ENCODE measurements at regions not wholly inside any gene's neighbourhood (a gene's known extent, or its start where the extent isn't known, plus 50 kb on each side); places are given as distances from the start of the nearest gene placed in this dataset.

DNA sequence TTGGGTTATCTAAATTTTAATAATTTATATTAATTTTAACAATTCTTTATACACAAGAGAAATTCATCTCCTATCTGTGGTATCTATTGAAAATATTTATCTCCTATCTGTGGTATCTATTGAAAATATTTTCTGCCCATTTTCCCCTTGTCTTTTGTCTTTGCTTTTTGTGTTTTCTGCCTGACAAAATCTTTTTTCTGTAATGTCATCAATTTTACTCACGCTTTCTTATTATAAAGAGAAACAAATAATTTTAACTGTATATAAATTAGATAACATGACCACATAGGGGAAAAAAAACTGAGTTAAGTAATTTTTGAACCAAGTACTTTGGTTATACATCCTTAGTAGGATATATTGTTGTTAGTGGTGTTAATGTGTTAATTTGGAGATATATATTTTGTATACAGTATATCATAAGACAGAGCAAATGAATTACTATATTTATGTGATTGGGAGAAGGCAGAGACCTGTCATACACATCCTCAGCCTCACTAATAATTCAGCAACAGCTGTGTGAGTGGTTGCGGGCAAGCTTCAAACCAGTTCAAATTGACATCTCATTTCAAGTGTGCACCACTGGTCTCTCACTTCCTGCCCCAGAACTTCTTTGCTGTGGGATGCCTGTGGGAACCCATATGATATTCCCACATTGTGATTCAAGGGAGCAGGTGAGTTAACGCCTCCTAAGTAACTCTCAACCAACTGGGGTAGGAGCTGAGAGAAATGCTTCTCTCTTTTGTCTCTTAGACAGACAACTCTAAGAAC is 292.4 kb downstream of the SP3 start:
- Histone ChIP-seq H3K27ac (no peak overlapping the region), H3K36me3 (no peaks in the 10 kb centered on the region), H3K4me1 (ENCODE audit: control insufficient read depth in 1 of 2, insufficient read depth in 1 of 2, low read depth in 1 of 2, low read length in 1 of 2) (peaks cover 0 to 3% of the 10 kb centered on the region in 2 experiments), H3K9me3 (no peaks in the 10 kb centered on the region), H3K27me3 (peaks cover 25% of the 10 kb centered on the region), H3K4me3 (ENCODE audit: low read depth in 1 of 2, low read length in 1 of 2) (no peak overlapping the region)
- TF ChIP-seq, protein P1, sequence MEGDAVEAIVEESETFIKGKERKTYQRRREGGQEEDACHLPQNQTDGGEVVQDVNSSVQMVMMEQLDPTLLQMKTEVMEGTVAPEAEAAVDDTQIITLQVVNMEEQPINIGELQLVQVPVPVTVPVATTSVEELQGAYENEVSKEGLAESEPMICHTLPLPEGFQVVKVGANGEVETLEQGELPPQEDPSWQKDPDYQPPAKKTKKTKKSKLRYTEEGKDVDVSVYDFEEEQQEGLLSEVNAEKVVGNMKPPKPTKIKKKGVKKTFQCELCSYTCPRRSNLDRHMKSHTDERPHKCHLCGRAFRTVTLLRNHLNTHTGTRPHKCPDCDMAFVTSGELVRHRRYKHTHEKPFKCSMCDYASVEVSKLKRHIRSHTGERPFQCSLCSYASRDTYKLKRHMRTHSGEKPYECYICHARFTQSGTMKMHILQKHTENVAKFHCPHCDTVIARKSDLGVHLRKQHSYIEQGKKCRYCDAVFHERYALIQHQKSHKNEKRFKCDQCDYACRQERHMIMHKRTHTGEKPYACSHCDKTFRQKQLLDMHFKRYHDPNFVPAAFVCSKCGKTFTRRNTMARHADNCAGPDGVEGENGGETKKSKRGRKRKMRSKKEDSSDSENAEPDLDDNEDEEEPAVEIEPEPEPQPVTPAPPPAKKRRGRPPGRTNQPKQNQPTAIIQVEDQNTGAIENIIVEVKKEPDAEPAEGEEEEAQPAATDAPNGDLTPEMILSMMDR (IDR thresholded peaks at IDR 0.05) = no peak

DNA sequence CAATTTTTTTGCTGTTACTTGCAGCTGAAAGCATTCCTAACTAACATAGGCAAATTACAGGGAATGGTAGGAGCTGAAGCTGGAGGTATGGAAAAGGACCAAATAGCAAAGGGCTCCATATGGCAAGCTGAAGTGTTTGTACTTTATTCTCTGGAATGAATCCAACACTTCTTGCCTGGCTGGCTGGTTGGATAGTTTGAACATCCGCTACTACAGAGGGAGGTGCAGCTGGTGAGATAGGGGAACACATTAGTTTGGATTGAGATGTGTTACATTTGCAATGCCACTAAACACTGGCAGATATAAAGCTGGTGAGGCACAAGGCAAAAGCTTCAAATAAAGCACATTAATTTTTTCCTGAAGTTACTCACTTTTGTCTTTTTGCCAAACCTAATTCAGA is 291.5 kb downstream of the SP3 start:
- peaks cover 0 to 3% of the 10 kb centered on the region in 2 experiments for H3K4me1 ChIP-seq (ENCODE audit: control insufficient read depth in 1 of 2, insufficient read depth in 1 of 2, low read depth in 1 of 2, low read length in 1 of 2)
- TF ChIP-seq, protein P1 (IDR thresholded peaks at IDR 0.05) = no peak
- no peaks in the 10 kb centered on the region for H3K36me3 ChIP-seq
- no peaks in the 10 kb centered on the region for H3K9me3 ChIP-seq
- peaks cover 20% of the 10 kb centered on the region for H3K27me3 ChIP-seq
- H3K27ac ChIP-seq = no peak overlapping the region
- H3K4me3 ChIP-seq (ENCODE audit: low read depth in 1 of 2, low read length in 1 of 2) = no peak overlapping the region

GRCh38 chr2:173676647-173677046 is 288.5 kb downstream of the SP3 start:
- TF ChIP-seq, protein P1 (IDR thresholded peaks at IDR 0.05) = no peak
- Histone ChIP-seq H3K27ac (no peak overlapping the region), H3K27me3 (peaks cover 11% of the 10 kb centered on the region), H3K4me1 (ENCODE audit: control insufficient read depth in 1 of 2, insufficient read depth in 1 of 2, low read depth in 1 of 2, low read length in 1 of 2) (peaks cover 0 to 3% of the 10 kb centered on the region in 2 experiments), H3K36me3 (no peaks in the 10 kb centered on the region), H3K9me3 (no peaks in the 10 kb centered on the region), H3K4me3 (ENCODE audit: low read depth in 1 of 2, low read length in 1 of 2) (no peak overlapping the region)

- Histone ChIP-seq H3K9me3 (no peaks in the 10 kb centered on the region), H3K27me3 (peaks cover 10% of the 10 kb centered on the region), H3K36me3 (no peaks in the 10 kb centered on the region), H3K4me3 (ENCODE audit: low read depth in 1 of 2, low read length in 1 of 2) (no peak overlapping the region), H3K4me1 (ENCODE audit: control insufficient read depth in 1 of 2, insufficient read depth in 1 of 2, low read depth in 1 of 2, low read length in 1 of 2) (peaks cover 0 to 3% of the 10 kb centered on the region in 2 experiments), H3K27ac (no peak overlapping the region)
- TF ChIP-seq, protein P1 (IDR thresholded peaks at IDR 0.05) = no peak
Measured at GRCh38 chr2:173678186-173678585, 287.0 kb downstream of the SP3 start.

DNA sequence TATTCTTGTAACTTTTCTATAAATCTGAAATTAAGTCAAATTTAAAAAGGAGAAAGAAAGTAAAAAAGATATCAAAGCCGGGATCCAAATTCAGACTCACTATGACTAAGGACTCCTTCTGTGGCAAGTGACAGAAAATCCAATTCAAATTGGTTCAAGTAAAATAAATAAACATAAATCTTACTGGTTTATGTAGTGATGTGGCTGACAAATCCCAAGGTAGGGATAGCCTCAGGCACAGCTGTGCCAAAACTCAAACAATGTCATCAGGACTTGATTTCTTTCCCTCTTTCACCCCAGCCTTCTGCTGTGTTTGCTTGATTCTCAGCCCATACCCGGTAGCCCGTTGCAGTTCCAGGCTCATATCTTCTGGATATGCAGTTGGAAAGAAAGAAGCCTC is 284.6 kb downstream of the SP3 start:
- no peaks in the 10 kb centered on the region for H3K9me3 ChIP-seq

More for the DNA sequence above, 284.6 kb downstream of the SP3 start:
- Histone ChIP-seq H3K36me3 (no peaks in the 10 kb centered on the region), H3K4me3 (ENCODE audit: low read depth in 1 of 2, low read length in 1 of 2) (no peak overlapping the region), H3K27ac (no peak overlapping the region), H3K27me3 (peaks cover 28% of the 10 kb centered on the region), H3K4me1 (ENCODE audit: control insufficient read depth in 1 of 2, insufficient read depth in 1 of 2, low read depth in 1 of 2, low read length in 1 of 2) (peaks cover 0 to 3% of the 10 kb centered on the region in 2 experiments)
- TF ChIP-seq, protein P1 (IDR thresholded peaks at IDR 0.05) = no peak
